ENCODE measurements at regions not wholly inside any gene's neighbourhood (a gene's known extent, or its start where the extent isn't known, plus 50 kb on each side); places are given as distances from the start of the nearest gene placed in this dataset.
"Not testable (repeated sequence)": the region's sequence is repeated elsewhere in the genome, so short reads cannot be mapped to it uniquely, and the experiment has no call there.

DNA sequence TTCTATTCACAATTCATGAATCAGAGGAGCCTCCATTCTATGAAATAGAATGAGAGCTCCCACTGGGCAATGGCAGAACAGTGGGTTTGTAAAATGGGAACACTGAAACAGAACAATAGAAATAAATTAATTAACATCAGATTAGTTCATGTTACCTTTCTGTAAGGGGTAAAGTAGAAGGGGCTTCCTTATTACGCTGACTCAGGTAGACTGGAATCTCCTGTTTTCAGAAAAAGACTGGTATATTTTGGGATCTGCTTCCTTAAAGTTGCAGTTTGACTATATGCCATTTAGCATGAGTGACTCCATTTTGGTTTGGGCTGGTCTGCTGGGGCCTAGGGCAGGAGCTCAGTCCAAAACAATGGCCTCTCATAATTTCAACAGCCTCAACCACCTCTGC is 52.8 kb upstream of the ZFAND3 start:
- no peak for DNase-seq (ENCODE audit: low read depth)

DNA sequence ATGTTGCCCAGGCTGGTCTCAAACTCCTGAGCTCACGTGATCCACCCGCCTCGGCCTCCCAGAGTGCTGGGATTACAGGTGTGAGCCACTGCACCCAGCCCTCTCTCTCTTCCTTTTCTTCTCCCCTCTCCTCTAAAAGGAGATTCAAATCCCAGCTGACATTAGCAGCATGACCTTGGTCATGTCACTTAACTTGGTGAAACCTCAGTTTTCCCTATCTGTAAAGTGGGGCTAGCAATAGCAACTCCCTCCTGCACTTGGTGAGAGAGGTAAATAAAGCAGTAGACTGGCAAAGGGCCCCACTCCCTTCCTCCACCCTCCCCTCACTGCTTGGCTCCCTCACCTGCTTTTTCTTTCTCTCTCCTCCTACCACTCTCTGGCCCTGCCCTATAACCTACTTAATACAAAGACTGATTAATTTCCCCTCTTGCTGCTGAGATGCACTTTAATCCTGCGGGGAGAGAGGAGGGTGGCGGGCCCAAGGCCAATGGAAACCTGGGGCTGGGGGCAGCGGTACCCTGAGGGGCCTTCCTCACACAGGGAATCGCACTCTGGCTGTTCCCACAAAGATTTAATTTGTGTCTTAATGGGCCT is 54.2 kb upstream of the ZFAND3 start:
- no peak for DNase-seq (ENCODE audit: low read depth)

DNA sequence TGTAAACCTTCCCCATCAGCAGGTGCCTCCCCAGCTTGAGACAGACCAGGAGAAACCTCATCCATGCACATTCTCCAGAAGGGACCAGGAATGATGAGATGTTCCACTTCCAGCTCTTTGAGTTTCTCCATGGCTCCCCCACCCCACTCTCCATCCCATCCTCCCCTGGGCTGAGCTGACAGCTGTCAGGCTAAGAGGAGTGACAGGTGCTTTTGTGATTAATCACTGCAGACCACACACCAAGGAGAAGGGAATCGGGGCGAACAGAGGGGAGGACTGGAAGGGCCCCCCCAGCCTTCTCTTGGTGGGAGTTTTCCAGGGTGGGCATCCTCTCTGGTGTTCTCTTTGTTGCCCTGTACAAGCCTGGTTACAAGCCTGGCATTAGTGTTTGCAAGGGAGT is 56.1 kb upstream of the ZFAND3 start:
- no peak for DNase-seq (ENCODE audit: low read depth)

DNA sequence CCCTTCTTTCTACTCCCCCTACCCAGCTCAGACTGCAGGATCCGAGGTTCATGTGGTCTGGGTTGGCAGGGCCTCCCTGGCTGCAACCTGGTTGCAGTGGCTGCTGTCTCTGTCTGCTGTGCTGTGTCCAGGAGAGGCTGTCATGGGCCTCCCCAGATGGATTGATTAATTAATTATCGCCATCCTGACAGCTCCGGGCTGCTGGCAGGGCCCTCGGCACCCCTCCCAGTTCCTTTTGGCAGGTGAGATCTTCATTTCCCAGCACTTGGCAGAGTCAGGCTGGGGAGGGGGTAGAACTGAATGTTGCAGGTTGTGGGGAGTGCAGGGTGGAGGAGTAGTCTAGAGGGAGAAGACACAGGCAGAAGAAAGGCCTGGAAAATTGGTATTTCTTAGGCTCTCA is 56.7 kb upstream of the ZFAND3 start:
- no peak for DNase-seq (ENCODE audit: low read depth)

DNA sequence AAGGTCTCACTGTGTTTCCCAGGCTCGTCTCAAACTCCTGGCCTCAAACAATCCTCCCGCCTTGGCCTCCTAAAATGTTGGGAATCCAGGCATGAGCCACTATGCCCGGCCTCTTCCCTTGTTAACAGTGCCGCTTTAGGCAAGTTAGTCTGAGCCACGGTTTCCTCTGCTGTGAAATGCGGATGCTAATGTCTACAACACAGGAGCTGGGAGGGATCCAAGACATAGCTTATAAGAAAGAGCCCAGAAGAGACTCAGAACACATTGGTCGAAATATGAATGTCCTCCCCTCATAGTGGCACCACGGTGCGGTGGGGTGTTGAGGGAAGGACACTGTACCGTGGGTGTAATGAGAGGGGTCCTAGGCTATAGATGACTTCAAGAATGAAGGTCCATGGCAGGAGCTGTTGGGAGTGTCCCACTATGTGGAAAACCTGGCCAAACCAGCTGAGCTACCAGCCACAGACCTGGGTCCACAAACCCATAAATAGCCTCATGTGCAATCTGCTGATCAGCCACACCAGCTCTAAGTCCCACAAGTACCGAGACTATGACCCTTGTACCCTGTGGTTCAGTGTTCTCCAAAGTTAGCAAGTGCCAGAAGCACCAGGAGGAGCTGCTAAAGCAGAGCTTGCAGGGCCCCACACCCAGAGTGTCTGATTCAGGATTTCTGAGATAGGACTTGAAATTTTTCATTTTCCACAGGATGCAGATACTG is 57.8 kb upstream of the ZFAND3 start:
- no peak for DNase-seq (ENCODE audit: low read depth)

DNA sequence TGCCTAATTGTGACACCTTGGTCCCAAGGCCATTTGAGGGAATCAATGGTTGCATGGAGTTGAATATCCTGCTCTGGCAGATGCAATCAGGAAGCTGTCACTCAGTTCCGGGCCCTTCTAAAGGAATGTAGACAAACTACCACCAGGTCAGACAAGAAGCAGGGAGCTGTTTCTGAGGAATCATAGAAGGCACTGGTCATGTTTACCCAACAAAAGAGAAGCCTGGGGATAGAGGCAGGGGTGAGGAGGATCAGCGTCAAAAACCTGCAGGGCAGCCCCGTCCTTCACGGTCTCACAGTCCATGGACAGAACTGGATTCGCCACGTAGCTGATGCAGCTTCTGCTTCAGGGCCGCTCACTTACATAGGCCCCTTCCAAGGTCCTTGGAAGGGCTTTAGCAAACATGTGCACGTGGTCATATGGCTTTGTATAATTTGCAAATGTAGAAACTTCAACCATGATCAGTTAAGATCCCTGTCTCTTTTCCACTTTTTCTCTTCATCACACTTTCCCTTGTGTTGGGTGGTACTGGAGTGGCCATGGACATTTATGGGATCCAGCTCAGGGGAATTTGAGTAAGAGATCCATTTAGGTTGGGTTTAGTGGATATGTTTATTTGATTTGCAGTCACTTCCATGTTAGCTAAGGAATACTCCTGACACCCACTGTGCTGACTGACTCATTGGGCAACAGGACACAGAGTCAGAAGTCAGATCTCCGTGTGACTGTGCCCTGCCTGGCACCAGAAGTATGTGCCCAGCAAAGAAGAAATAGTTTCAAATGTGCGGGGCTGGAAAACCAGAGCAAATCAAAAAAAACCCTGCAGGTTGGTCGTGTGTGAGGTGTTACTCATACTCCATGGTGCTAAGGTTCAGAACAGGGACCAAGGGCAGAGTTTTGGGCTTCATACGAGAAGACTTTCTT is 60.0 kb upstream of the ZFAND3 start:
- peak; percentile 8 for DNase-seq (ENCODE audit: low read depth)

DNA sequence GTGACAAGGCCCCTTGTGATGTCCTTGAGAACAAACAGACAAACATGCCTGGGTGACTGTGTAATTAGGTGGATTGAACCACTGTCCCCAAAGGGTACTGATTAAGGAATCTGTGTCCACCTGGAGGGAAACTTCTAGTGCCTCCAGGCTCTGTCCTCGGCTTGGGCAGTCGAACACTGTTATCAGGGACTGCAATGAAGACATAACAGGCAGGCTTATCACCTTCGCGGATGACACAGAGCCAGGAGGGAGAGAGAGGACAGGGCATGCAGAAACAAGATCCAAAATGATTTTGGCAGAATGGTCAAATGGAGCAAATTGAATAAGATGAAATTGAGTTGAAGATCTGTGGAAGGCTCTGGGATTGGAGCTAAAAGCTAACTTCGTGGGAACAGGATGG is 60.9 kb upstream of the ZFAND3 start:
- no peak for DNase-seq (ENCODE audit: low read depth)

DNA sequence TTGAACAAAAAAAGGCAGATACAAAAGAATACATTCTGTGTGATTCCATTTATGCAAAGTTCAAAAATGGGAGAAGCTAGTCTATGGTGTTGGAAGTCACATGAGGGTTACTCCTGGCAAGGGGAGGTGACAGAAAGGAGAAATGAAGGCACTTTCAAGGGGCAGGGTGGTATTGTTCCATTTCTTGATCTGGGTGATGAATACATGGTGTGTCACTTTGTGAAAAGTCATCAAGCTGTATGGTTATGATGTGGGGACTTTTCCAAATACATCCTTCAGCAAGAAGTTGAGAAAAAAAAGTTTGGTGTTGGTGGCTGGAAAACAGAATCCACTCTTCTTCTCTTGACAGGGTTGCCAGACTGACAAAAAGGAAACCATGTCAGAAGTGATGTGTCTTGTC is 60.6 kb upstream of the MDGA1 start:
- no peak for DNase-seq (ENCODE audit: low read depth)

DNA sequence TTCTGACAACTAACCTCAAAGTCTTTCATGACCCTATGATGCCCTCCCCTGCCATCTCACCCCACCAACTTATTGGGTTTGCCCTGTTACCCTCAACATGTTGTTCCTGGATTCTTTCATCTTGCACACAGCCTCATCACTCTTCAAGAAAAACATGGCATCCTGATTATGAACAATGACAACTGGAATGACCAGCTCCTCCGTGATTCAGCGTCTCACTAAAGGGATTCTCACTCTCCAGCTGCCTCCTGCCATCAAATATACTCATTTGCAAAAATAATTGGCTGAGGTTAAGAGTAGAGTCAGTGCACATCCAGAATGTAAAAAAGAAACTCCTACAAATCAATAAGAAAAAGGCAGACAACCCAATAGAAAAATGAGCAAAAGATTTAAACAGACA is 59.7 kb upstream of the MDGA1 start:
- DNase-seq (ENCODE audit: low read depth), result no peak

DNA sequence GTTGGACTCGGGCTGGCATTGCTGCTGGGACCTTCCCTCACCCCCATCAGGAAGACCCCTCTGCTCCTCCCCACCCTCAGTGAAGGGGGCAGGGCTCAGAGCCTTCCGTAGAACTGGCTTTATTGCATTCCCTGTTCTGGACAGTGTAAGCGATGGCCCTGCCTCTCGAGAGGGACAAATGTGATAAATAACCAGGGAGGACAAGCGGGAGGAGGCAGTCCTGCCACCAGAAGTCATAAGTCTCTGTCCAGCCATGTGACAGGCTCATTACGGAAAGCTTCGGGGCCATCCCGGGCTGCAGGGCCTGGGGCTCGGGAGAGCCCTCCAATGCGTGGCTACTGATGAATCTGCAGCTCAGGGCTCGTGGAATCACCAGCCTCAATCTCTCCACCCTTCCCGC is 58.5 kb upstream of the MDGA1 start:
- DNase-seq (ENCODE audit: low read depth), result no peak

DNA sequence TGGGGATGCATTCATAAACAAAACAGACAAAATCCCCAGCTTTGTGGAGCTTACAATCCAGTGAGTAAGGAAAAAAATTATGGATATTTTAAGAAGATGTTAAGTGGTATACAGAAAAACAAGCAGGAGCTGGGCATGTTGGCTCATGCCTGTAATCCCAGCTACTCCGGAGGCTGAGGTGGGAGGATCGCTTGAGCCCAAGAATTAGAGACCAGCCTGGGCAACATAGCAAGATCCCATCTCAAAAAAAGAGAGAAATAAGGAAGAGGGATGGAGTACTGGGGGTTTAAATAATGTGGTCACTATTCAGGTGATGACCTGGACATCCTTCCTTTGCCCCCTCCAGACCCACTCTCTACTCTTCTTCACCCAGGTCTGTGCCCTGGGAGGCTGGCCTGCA is 55.0 kb upstream of the MDGA1 start:
- no peak for DNase-seq (ENCODE audit: low read depth)

DNA sequence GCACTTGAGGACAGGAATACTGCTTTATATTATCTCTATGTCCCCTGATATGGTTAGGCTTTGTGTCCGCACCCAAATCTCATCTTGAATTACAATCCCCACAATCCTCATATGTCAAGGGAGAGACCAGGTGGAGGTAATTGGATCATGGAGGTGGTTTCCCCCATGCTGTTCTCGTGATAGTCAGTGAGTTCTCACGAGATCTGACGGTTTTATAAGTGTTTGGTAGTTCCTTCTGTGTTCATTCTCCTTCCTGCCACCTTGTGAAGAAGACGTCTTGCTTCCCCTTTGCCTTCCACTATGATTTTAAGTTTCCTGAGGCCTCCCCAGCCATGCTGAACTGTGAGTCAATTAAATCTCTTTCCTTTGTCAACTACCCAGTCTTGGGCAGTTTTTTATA is 51.7 kb upstream of the MDGA1 start:
- DNase-seq (ENCODE audit: low read depth), result not testable (repeated sequence)

DNA sequence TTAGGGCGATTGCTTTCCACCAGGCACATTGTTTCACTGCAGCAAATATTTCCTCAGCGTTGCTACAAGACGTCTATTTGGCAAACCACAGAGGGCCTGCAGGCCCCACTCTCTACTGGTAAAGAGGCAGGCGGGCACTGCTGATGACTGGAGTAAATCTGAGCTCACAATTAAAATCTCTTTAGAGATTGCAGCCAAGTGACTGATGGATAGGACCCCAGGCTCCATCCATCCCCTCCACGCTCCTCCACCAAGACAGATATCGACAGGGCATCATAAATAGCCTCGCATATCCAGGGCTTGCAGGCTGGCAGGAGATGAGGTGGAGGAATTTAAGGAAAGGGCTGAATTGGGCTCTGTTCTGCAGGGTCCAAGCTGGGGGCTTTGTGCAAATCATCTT is 50.4 kb upstream of the MDGA1 start:
- DNase-seq (ENCODE audit: low read depth), result no peak
